ENCODE measurements at regions not wholly inside any gene's neighbourhood (a gene's known extent, or its start where the extent isn't known, plus 50 kb on each side); places are given as distances from the start of the nearest gene placed in this dataset.

DNA sequence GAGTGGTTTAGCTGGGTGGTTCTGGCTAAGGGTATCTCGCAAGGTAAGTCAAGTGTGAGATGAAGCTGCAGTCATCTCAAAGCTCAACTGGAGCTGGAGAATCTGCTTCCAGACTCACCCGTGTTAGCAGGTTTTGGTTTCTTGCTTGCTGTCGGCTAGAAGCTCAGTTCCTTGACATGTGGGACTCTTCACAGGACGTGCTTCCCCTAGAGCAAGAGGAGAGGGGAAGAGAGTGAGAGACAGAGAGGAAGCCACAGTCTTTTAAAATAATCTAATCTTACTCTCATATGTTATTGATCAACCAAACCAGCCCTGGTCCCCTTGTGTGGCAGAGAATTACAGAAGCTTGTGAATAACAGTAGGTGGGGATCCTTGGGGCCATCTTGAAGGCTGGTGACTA, 199.5 kb downstream of the REEP3 start:
- peak overlapping the region; percentile 5; the same call in 1 of the 2 replicates for H3K4me3 ChIP-seq (ENCODE audit: low read depth, low read length)
- TF ChIP-seq, protein P1, sequence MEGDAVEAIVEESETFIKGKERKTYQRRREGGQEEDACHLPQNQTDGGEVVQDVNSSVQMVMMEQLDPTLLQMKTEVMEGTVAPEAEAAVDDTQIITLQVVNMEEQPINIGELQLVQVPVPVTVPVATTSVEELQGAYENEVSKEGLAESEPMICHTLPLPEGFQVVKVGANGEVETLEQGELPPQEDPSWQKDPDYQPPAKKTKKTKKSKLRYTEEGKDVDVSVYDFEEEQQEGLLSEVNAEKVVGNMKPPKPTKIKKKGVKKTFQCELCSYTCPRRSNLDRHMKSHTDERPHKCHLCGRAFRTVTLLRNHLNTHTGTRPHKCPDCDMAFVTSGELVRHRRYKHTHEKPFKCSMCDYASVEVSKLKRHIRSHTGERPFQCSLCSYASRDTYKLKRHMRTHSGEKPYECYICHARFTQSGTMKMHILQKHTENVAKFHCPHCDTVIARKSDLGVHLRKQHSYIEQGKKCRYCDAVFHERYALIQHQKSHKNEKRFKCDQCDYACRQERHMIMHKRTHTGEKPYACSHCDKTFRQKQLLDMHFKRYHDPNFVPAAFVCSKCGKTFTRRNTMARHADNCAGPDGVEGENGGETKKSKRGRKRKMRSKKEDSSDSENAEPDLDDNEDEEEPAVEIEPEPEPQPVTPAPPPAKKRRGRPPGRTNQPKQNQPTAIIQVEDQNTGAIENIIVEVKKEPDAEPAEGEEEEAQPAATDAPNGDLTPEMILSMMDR (IDR thresholded peaks at IDR 0.05; ENCODE audit: insufficient read depth, low read depth, low read length, missing control alignments) = no peak
- peak; percentile 58 for DNase-seq (ENCODE audit: low read depth)

DNA sequence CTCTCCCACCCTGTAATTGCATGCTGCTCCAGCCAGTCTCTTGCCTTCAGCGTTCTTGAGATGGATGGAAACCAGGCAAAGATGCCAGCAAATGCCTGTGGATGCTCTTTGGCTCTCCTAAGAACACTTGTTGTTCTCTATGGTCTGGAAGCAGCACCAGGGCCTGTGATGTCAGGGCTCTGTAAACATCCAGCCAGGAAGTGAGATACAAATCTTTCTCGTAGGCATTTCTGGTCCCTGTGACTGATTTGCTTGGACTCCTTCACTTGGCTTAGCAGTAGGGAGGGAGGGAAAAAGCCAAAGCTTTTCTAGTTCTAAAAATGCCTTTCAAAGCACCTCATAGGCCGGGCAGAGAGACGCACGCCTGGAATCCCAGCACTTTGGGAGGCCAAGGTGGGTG, 201.3 kb downstream of the REEP3 start:
- no peak overlapping the region for H3K4me3 ChIP-seq (ENCODE audit: low read depth, low read length)
- TF ChIP-seq, protein P1 (IDR thresholded peaks at IDR 0.05; ENCODE audit: insufficient read depth, low read depth, low read length, missing control alignments) = no peak
- no peak for DNase-seq (ENCODE audit: low read depth)

DNA sequence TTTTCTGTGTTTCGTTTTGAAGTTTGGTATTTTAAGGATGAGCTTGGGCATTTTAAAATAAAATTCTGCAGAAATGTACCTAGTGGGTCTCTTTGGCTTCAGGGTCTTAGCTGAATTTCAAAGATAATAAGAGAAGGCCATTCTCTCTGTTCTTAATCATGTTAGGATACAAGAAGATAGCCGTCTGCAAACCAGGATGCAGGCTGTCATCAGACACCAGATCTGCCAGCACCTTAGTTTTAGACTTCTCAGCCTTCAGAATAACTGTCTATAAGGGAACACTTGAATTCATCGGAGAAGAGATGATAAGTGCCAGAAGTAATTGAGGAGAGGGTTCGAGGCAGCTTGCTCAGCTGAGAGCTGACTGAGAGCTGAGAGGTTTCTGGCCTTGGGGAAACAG, 202.1 kb downstream of the REEP3 start:
- no peak for DNase-seq (ENCODE audit: low read depth)

DNA sequence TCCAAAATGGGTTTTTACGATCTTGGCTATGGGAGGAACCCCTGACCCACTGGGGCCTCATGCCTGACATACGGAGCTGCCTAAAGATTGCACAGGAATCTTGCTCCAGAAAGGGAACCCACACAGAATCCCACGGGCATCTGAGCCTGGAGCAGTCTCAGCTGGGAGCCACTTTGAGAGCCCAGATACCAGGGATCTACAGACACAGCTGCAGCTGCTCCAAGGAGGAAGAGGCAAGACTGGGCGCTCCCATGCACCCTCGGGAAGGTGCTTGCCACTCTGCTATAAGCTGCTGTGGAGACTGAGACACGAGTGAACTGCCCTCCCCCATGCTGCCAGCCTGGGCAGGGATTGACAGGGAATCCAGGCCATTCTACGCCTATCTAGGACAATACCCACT, 202.5 kb downstream of the REEP3 start:
- TF ChIP-seq, protein P1 (IDR thresholded peaks at IDR 0.05; ENCODE audit: insufficient read depth, low read depth, low read length, missing control alignments) = no peak
- no peak overlapping the region for H3K4me3 ChIP-seq (ENCODE audit: low read depth, low read length)
- no peak for DNase-seq (ENCODE audit: low read depth)

More for the DNA sequence above, 202.1 kb downstream of the REEP3 start:
- TF ChIP-seq, protein P1 (IDR thresholded peaks at IDR 0.05; ENCODE audit: insufficient read depth, low read depth, low read length, missing control alignments) = no peak
- H3K4me3 ChIP-seq (ENCODE audit: low read depth, low read length) = no peak overlapping the region

DNA sequence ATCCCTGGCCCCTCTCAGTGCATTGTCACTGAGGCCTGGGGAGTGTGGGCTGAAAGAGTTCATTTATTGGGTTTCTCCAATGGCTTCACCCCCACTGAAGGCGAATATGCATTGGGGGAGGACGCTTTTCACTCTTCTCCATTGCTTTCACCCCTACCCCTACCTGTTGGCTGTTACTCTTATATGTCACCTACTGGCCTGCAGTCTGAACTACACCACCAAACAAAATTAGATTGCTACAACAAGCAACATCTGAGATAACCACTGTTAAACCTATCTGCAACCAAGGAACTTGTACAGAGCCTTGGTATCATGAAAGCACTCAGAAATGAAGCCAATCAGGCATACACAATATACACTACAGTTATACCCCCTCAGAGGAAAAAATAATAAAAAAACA, 203.7 kb downstream of the REEP3 start:
- no peak for DNase-seq (ENCODE audit: low read depth)
- TF ChIP-seq, protein P1 (IDR thresholded peaks at IDR 0.05; ENCODE audit: insufficient read depth, low read depth, low read length, missing control alignments) = peak; percentile 18
- H3K4me3 ChIP-seq (ENCODE audit: low read depth, low read length) = no peak overlapping the region

DNA sequence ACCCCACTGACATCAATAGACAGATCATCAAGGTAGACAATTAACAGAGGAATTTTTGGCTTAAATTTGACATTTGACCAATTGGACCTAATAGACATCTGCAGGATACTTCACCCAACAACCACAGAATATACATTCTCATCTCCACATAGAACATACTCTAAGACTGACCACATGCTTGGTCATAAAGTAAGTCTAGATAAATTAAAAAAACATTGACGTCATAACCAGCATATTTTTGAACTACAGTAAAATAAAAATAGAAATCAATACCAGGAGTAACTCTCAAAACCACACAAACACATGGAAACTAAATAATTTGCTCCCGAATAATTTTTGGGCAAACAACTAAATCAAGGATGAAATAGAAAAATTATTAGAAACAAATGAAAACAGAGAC, 205.7 kb downstream of the REEP3 start:
- no peak overlapping the region for H3K4me3 ChIP-seq (ENCODE audit: low read depth, low read length)
- DNase-seq (ENCODE audit: low read depth) = no peak
- TF ChIP-seq, protein P1 (IDR thresholded peaks at IDR 0.05; ENCODE audit: insufficient read depth, low read depth, low read length, missing control alignments) = no peak

DNA sequence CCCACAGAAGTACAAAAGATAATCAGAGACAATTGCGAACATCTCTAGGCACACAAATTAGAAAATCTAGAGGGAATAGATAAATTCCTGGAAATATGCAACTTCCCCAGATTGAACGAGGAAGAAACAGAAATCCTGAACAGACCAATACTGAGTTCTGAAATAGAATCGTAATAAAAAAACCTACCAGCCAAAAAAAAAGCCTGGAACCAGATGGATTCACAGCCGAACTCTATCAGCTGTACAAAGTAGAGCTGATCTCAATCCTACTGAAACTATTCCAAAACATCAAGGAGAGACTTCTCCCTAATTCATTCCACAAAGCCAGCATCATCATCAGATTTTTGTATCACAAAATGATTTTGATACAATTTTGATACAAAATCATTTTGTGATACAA, 206.4 kb downstream of the REEP3 start:
- DNase-seq (ENCODE audit: low read depth) = no peak
- H3K4me3 ChIP-seq (ENCODE audit: low read depth, low read length) = no peak overlapping the region
- TF ChIP-seq, protein P1 (IDR thresholded peaks at IDR 0.05; ENCODE audit: insufficient read depth, low read depth, low read length, missing control alignments) = no peak
